PC-3 (cell line): ENCODE measurements at regions not wholly inside any gene's neighbourhood (a gene's known extent, or its start where the extent isn't known, plus 50 kb on each side); places are given as distances from the start of the nearest gene placed in this dataset.

Experiments
- CTCF ChIP-seq: fragments of 300-600 bp; sonication (generic); conservative IDR thresholded peaks from 2 replicates; pipeline ENCODE4 v1.5.1; 2017; ENCODE audit warnings: antibody characterized with exemption, low read depth, mild to moderate bottlenecking, low read length
- EZH2 ChIP-seq: fragments of 300-600 bp; sonication (generic); IDR thresholded peaks from one replicate; pipeline ENCODE4 v1.6.1; 2017; ENCODE audit warnings: antibody characterized with exemption, mild to moderate bottlenecking, low read length; ENCODE audit not compliant: unreplicated experiment
- EZH2phosphoT487 ChIP-seq: fragments of 300-600 bp; sonication (generic); IDR thresholded peaks from 2 replicates; pipeline ENCODE4 v1.6.1; 2018; ENCODE audit warnings: mild to moderate bottlenecking, antibody characterized with exemption, low read length, borderline replicate concordance

DNA sequence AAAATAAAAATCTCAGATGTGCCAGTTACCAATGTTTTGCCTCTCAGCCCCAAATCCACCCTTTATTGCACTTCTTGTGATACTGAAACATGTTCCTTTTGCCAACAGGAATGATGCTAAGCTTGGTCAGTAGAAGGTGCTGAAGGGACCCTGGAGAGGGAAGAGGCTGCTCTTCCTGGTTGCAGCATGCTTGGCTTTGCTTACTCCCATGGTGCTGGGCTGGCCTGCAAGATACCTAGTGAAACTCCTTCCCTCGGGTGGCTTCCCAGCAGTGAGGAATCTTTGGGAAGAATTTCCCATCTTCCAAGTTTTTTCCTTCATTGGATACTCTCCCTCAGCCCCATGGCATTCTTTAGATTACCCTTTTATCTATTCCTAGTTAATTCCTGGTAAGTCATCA is 151.8 kb upstream of the TGFBR2 start:
- TF ChIP-seq CTCF (no peak), EZH2 (no peak), EZH2phosphoT487 (no peak)
